ENCODE measurements at regions not wholly inside any gene's neighbourhood (a gene's known extent, or its start where the extent isn't known, plus 50 kb on each side); places are given as distances from the start of the nearest gene placed in this dataset.

DNA sequence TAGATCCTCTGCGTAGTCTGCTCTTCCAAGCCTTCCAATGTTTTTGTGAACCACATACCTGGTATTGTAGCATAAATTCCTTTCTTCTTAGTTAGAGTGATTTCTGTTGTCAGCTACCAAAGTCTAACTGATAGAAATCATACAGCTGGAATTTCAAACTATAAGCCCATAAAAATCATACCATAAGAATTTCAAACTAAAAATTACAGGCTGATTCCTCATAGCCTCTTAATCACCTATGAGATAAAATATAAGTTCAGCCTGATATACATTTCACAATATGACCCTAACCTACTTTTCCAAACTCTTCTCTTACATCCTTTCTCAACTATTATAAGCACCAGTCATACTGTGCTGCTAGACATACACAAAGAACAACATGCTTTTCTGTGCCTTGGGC is 64.8 kb downstream of the PTHLH start:
- no CpG with 5 or more reads among the region's 1 CpG for WGBS (ENCODE audit: insufficient coverage)
- no peak overlapping the region for H3K27ac ChIP-seq (ENCODE audit: low read length)
- no peaks in the 10 kb centered on the region for H3K4me1 ChIP-seq (ENCODE audit: control insufficient read depth, insufficient read depth, low read length)
- H3K9me3 ChIP-seq (replicated peaks; ENCODE audit: control insufficient read depth, low read depth, low read length) = no peaks in the 10 kb centered on the region
- DNase-seq = no peak
- no peak overlapping the region for H3K4me3 ChIP-seq (ENCODE audit: low read length)
- no peaks in the 10 kb centered on the region for H3K36me3 ChIP-seq (ENCODE audit: control insufficient read depth, insufficient read depth, low read length)
- no peaks in the 10 kb centered on the region for H3K27me3 ChIP-seq (ENCODE audit: control insufficient read depth, insufficient read depth, low read length)

DNA sequence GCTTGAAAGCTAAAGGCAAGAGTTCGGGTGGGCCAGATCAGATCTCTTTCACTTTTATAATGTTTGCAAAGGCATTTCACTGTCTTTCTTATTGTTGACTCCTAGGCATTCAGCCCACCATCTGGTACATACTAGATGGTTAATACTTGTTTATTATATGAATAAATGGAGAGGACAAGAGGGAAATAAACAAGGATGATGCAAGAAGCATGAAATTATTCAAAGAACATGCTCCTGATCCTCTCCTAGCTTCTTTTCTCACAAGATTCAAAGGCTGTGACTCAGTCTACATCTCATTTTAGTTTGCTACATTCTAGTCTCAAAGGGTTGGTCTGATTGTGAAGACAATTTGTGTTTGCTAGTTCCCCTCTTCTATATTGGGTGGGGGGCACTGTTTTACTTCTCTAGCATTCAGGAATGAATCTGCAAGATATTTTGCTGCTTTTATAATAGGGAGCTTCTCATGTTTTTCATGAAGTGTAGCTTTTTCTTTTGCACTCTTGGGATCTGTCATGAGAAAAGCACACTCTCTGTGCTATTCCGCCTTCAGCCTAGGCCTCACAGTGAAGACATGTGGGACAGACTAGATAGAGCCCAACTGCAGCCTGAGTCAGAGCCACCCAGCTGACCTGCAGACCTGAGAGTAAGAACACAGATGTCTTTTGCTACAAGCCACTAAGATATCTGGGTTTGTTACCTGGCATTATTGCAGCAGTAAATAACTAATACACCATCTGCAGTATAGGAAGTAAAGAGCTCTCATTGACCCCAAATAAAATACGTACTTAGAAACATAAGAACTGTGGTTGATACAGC is 65.7 kb downstream of the PTHLH start:
- no peaks in the 10 kb centered on the region for H3K9me3 ChIP-seq (replicated peaks; ENCODE audit: control insufficient read depth, low read depth, low read length)
- no peaks in the 10 kb centered on the region for H3K27me3 ChIP-seq (ENCODE audit: control insufficient read depth, insufficient read depth, low read length)
- H3K4me1 ChIP-seq (ENCODE audit: control insufficient read depth, insufficient read depth, low read length) = no peaks in the 10 kb centered on the region
- H3K27ac ChIP-seq (ENCODE audit: low read length) = no peak overlapping the region
- H3K36me3 ChIP-seq (ENCODE audit: control insufficient read depth, insufficient read depth, low read length) = no peaks in the 10 kb centered on the region
- no peak for DNase-seq
- WGBS (ENCODE audit: insufficient coverage) = 83% methylated on average over 1 of the region's 3 CpGs
- H3K4me3 ChIP-seq (ENCODE audit: low read length) = no peak overlapping the region

DNA sequence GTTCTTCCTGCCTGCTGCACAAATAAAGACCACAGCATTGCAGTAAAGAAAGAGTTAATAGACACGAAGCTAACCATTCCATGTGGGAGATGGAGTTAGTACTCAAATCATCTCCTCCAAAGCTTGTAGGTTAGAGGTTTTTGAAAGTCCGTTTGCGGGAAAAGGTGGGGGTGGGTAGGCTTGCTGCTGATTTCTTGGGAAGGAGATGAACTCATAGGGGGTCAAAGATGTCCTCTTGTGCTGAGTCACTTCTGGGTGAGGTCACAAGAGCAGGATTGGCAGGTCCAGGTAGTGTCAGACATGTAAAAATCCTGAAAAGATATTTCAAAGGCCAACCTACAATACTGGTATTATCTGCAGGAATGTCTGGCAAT is 66.4 kb downstream of the PTHLH start:
- Histone ChIP-seq H3K27me3 (ENCODE audit: control insufficient read depth, insufficient read depth, low read length) (no peaks in the 10 kb centered on the region), H3K4me3 (ENCODE audit: low read length) (no peak overlapping the region), H3K27ac (ENCODE audit: low read length) (no peak overlapping the region), H3K4me1 (ENCODE audit: control insufficient read depth, insufficient read depth, low read length) (no peaks in the 10 kb centered on the region), H3K9me3 (replicated peaks; ENCODE audit: control insufficient read depth, low read depth, low read length) (no peaks in the 10 kb centered on the region), H3K36me3 (ENCODE audit: control insufficient read depth, insufficient read depth, low read length) (no peaks in the 10 kb centered on the region)
- DNase-seq = no peak
- WGBS (ENCODE audit: insufficient coverage) = 100% methylated on average over 1 of the region's 3 CpGs

- WGBS (ENCODE audit: insufficient coverage) = 92% methylated on average over 3 of the region's 6 CpGs
- no peak for DNase-seq
- H3K9me3 ChIP-seq (replicated peaks; ENCODE audit: control insufficient read depth, low read depth, low read length) = no peaks in the 10 kb centered on the region
- no peaks in the 10 kb centered on the region for H3K36me3 ChIP-seq (ENCODE audit: control insufficient read depth, insufficient read depth, low read length)
- H3K27ac ChIP-seq (ENCODE audit: low read length) = no peak overlapping the region
- no peaks in the 10 kb centered on the region for H3K27me3 ChIP-seq (ENCODE audit: control insufficient read depth, insufficient read depth, low read length)
- H3K4me3 ChIP-seq (ENCODE audit: low read length) = no peak overlapping the region
- no peaks in the 10 kb centered on the region for H3K4me1 ChIP-seq (ENCODE audit: control insufficient read depth, insufficient read depth, low read length)
Observed at GRCh38 chr12:27905285-27906126, 67.0 kb downstream of the PTHLH start.

DNA sequence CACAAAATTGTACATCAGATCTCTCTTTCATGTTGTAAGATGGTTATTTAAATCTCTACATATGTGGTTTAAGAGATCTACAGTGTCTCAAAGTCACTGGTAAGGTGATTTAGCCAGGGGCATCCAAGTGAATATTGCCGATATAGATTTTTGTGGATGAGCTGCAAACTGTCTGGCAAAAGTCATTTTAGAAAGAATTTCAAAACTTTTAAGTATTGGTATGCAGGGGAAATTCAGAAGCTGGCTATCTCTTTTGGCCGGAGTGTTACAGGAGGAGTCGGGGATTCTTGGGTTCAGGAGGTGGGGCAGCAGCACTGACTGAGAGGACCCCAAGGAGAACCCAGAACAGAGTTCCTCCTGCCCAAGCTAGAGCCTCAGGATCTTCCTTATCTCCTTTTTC is 69.9 kb downstream of the PTHLH start:
- Histone ChIP-seq H3K9me3 (replicated peaks; ENCODE audit: control insufficient read depth, low read depth, low read length) (no peaks in the 10 kb centered on the region), H3K4me1 (ENCODE audit: control insufficient read depth, insufficient read depth, low read length) (no peaks in the 10 kb centered on the region), H3K36me3 (ENCODE audit: control insufficient read depth, insufficient read depth, low read length) (no peaks in the 10 kb centered on the region), H3K27ac (ENCODE audit: low read length) (no peak overlapping the region), H3K27me3 (ENCODE audit: control insufficient read depth, insufficient read depth, low read length) (no peaks in the 10 kb centered on the region), H3K4me3 (ENCODE audit: low read length) (no peak overlapping the region)
- WGBS (ENCODE audit: insufficient coverage) = 64% methylated on average over 3 of the region's 3 CpGs
- no peak for DNase-seq

GRCh38 chr12:27901959-27902358 is 70.6 kb downstream of the PTHLH start:
- WGBS (ENCODE audit: insufficient coverage) = no CpG with 5 or more reads among the region's 3 CpGs
- no peak for DNase-seq

DNA sequence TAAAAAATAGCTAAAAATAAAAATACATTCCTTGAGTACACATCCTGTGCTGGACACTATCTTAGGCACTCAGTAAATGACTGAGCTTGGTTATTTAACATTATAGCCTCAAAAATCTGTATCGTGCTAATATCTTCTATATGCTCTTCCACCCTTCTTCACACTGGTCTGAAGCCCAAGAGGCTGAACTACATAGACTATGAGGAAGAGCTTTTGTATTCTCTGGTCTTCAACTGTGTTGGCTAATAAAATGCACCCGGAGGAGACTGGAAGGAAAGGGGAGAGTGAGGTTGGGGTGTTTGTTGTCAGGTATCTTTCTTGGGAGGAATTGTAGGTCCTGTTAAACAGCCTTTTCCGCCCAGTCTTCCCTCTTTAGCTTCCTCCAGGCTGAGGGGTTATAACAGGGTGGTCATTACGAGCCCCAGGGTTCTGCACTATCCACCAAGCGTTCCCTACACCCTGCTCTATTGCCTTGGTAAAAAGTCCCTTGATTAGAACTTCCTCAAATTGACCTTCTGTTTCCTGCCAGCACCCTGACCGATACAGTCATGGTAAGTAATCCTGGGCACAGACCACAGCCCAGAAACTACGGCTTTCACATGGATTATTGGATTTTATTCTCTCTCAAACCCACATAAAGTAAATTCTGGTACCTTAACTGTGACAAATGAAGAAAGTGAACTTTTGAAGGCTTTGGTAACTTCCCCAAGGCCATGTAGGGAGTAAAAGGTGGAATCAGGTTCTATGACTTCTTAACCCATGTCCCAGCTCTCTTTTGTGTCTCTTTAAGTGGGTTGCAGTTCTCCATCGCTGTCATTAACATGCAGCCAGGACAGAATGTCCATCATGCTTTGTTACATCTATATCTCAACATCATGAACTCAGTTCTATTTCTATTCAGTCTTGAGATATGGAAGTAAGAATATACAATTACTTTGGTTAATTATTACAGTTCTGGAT is 71.3 kb downstream of the PTHLH start:
- no peaks in the 10 kb centered on the region for H3K9me3 ChIP-seq (replicated peaks; ENCODE audit: control insufficient read depth, low read depth, low read length)
- no peak overlapping the region for H3K4me3 ChIP-seq (ENCODE audit: low read length)
- H3K27ac ChIP-seq (ENCODE audit: low read length) = no peak overlapping the region
- no peaks in the 10 kb centered on the region for H3K36me3 ChIP-seq (ENCODE audit: control insufficient read depth, insufficient read depth, low read length)
- DNase-seq = no peak
- no peaks in the 10 kb centered on the region for H3K4me1 ChIP-seq (ENCODE audit: control insufficient read depth, insufficient read depth, low read length)
- no peaks in the 10 kb centered on the region for H3K27me3 ChIP-seq (ENCODE audit: control insufficient read depth, insufficient read depth, low read length)
- WGBS (ENCODE audit: insufficient coverage) = 88% methylated on average over 3 of the region's 8 CpGs

More at GRCh38 chr12:27901959-27902358, 70.6 kb downstream of the PTHLH start:
- Histone ChIP-seq H3K4me1 (ENCODE audit: control insufficient read depth, insufficient read depth, low read length) (no peaks in the 10 kb centered on the region), H3K9me3 (replicated peaks; ENCODE audit: control insufficient read depth, low read depth, low read length) (no peaks in the 10 kb centered on the region), H3K27me3 (ENCODE audit: control insufficient read depth, insufficient read depth, low read length) (no peaks in the 10 kb centered on the region), H3K27ac (ENCODE audit: low read length) (no peak overlapping the region), H3K4me3 (ENCODE audit: low read length) (no peak overlapping the region), H3K36me3 (ENCODE audit: control insufficient read depth, insufficient read depth, low read length) (no peaks in the 10 kb centered on the region)

- peak; percentile 8 for DNase-seq
- Histone ChIP-seq H3K27ac (ENCODE audit: low read length) (no peak overlapping the region), H3K36me3 (ENCODE audit: control insufficient read depth, insufficient read depth, low read length) (no peaks in the 10 kb centered on the region), H3K27me3 (ENCODE audit: control insufficient read depth, insufficient read depth, low read length) (no peaks in the 10 kb centered on the region), H3K4me3 (ENCODE audit: low read length) (no peak overlapping the region), H3K9me3 (replicated peaks; ENCODE audit: control insufficient read depth, low read depth, low read length) (no peaks in the 10 kb centered on the region), H3K4me1 (ENCODE audit: control insufficient read depth, insufficient read depth, low read length) (no peaks in the 10 kb centered on the region)
- 42% methylated on average over 3 of the region's 7 CpGs for WGBS (ENCODE audit: insufficient coverage)
Observed at GRCh38 chr12:27899151-27899661, 73.3 kb downstream of the PTHLH start.

- Histone ChIP-seq H3K27me3 (ENCODE audit: control insufficient read depth, insufficient read depth, low read length) (no peaks in the 10 kb centered on the region), H3K9me3 (replicated peaks; ENCODE audit: control insufficient read depth, low read depth, low read length) (no peaks in the 10 kb centered on the region), H3K36me3 (ENCODE audit: control insufficient read depth, insufficient read depth, low read length) (no peaks in the 10 kb centered on the region), H3K27ac (ENCODE audit: low read length) (no peak overlapping the region), H3K4me1 (ENCODE audit: control insufficient read depth, insufficient read depth, low read length) (no peaks in the 10 kb centered on the region), H3K4me3 (ENCODE audit: low read length) (no peak overlapping the region)
- no CpG with 5 or more reads among the region's 3 CpGs for WGBS (ENCODE audit: insufficient coverage)
- DNase-seq = no peak
Observed at GRCh38 chr12:27898022-27898421, 74.5 kb downstream of the PTHLH start.
